ENCODE measurements at regions not wholly inside any gene's neighbourhood (a gene's known extent, or its start where the extent isn't known, plus 50 kb on each side); places are given as distances from the start of the nearest gene placed in this dataset.

GRCh38 chr18:26646901-26647300 lies 98.5 kb upstream of the KCTD1 start:
- TF ChIP-seq, protein P1, sequence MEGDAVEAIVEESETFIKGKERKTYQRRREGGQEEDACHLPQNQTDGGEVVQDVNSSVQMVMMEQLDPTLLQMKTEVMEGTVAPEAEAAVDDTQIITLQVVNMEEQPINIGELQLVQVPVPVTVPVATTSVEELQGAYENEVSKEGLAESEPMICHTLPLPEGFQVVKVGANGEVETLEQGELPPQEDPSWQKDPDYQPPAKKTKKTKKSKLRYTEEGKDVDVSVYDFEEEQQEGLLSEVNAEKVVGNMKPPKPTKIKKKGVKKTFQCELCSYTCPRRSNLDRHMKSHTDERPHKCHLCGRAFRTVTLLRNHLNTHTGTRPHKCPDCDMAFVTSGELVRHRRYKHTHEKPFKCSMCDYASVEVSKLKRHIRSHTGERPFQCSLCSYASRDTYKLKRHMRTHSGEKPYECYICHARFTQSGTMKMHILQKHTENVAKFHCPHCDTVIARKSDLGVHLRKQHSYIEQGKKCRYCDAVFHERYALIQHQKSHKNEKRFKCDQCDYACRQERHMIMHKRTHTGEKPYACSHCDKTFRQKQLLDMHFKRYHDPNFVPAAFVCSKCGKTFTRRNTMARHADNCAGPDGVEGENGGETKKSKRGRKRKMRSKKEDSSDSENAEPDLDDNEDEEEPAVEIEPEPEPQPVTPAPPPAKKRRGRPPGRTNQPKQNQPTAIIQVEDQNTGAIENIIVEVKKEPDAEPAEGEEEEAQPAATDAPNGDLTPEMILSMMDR (CRISPR knock-in tag; IDR thresholded peaks at IDR 0.05): no peak
- TF ChIP-seq TMF1 (CRISPR knock-in tag; IDR thresholded peaks at IDR 0.05; ENCODE audit: low read depth) (no peak), PPARG (CRISPR knock-in tag; conservative IDR thresholded peaks at IDR 0.05) (no peak), RARA (CRISPR knock-in tag; IDR thresholded peaks at IDR 0.05) (no peak), ATF7 (IDR thresholded peaks at IDR 0.05) (no peak), ATF7 (CRISPR knock-in tag; IDR thresholded peaks at IDR 0.05) (no peak)
